Upper lobe of left lung (tissue), 4 donors: ENCODE measurements at regions not wholly inside any gene's neighbourhood (a gene's known extent, or its start where the extent isn't known, plus 50 kb on each side); places are given as distances from the start of the nearest gene placed in this dataset.

Experiments
- EP300 ChIP-seq, 4 donors: sonication (generic); formaldehyde crosslinking; IDR thresholded peaks; one replicate each; pipeline ENCODE4 v1.5.1; 2017; ENCODE audit warnings: antibody characterized with exemption in 4 of 4, control low read depth in 2 of 4
- POLR2A ChIP-seq, 4 donors: fragments of 450-650 bp; IDR thresholded peaks; one replicate each; pipeline ENCODE4 v1.5.1; 2016 to 2017; ENCODE audit warnings: antibody characterized with exemption in 4 of 4, mild to moderate bottlenecking in 2 of 4
- TF ChIP-seq, protein P1 (sequence below), 6 experiments: fragments of 450-650 bp in 4 of 6; fragments of 200-600 bp in 2 of 6; sonication (generic) in 2 of 6; IDR thresholded peaks; one replicate each; pipeline ENCODE4 v1.5.1; 2016 to 2019; ENCODE audit warnings: antibody characterized with exemption in 6 of 6

DNA sequence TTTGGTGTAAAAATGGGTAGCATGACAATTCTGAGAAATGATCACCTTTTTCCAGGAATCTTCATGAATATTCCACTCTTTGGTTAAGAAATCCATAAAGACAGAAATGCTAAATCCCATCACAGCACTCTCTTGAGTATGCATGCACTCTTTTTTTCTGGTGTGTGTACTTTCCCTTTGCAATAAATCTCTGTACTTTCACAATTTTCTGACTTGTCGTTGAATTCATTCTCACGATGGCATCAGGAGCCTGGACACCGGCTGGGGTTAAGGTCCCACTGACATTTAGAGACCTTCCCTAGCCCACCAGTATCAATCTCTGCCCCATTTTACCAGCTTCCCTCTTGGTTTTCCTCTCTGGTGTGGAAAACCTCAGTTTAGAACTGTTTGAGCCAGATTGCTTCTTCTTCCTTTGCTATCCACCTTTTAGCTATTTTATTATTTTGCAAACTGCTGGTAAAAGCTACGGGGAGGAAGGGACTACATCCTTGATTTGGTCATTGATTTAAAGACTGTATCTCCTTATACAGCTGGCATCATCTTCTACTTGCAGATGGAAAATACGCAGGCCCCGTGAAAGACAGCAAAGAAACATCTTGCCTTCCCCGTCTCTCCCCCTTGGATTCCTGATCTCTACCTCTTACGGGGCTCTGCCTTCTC, 59.9 kb upstream of the ZFR start:
- TF ChIP-seq, protein P1, sequence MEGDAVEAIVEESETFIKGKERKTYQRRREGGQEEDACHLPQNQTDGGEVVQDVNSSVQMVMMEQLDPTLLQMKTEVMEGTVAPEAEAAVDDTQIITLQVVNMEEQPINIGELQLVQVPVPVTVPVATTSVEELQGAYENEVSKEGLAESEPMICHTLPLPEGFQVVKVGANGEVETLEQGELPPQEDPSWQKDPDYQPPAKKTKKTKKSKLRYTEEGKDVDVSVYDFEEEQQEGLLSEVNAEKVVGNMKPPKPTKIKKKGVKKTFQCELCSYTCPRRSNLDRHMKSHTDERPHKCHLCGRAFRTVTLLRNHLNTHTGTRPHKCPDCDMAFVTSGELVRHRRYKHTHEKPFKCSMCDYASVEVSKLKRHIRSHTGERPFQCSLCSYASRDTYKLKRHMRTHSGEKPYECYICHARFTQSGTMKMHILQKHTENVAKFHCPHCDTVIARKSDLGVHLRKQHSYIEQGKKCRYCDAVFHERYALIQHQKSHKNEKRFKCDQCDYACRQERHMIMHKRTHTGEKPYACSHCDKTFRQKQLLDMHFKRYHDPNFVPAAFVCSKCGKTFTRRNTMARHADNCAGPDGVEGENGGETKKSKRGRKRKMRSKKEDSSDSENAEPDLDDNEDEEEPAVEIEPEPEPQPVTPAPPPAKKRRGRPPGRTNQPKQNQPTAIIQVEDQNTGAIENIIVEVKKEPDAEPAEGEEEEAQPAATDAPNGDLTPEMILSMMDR (IDR thresholded peaks at IDR 0.05) = no peak
- no peak for TF ChIP-seq POLR2A (IDR thresholded peaks at IDR 0.05)
- no peak for TF ChIP-seq EP300 (IDR thresholded peaks at IDR 0.05)
